GM18867 (cell line): ENCODE measurements at regions not wholly inside any gene's neighbourhood (a gene's known extent, or its start where the extent isn't known, plus 50 kb on each side); places are given as distances from the start of the nearest gene placed in this dataset.
"Not testable (repeated sequence)": the region's sequence is repeated elsewhere in the genome, so short reads cannot be mapped to it uniquely, and the experiment has no call there.

Source experiments
- ATAC-seq: cut with Tn5 transposase; IDR thresholded peaks from one replicate; pipeline ENCODE4 v1.9.1; 2021; ENCODE audit warnings: mild to moderate bottlenecking, moderate library complexity; ENCODE audit not compliant: unreplicated experiment

- ATAC-seq, result no peak
Measured at GRCh38 chr5:12208366-12209100, 304.3 kb upstream of the CTNND2 start.

- ATAC-seq, result no peak
Measured at GRCh38 chr5:12204761-12205160, 300.5 kb upstream of the CTNND2 start.

- no peak for ATAC-seq
Measured at GRCh38 chr5:12193536-12193935, 289.3 kb upstream of the CTNND2 start.

- ATAC-seq, result no peak
Measured at GRCh38 chr5:12183003-12183402, 278.8 kb upstream of the CTNND2 start.

GRCh38 chr5:12177851-12178250 lies 273.6 kb upstream of the CTNND2 start:
- no peak for ATAC-seq

- no peak for ATAC-seq
Measured at GRCh38 chr5:12177225-12177624, 273.0 kb upstream of the CTNND2 start.

GRCh38 chr5:12175914-12176585 lies 271.8 kb upstream of the CTNND2 start:
- ATAC-seq, result no peak

GRCh38 chr5:12174734-12175133 lies 270.5 kb upstream of the CTNND2 start:
- ATAC-seq, result no peak

GRCh38 chr5:12169536-12169935 lies 265.3 kb upstream of the CTNND2 start:
- ATAC-seq, result no peak

- ATAC-seq, result no peak
Measured at GRCh38 chr5:12162863-12163262, 258.6 kb upstream of the CTNND2 start.

- no peak for ATAC-seq
Measured at GRCh38 chr5:12147513-12147912, 243.3 kb upstream of the CTNND2 start.

GRCh38 chr5:12141496-12141895 lies 237.2 kb upstream of the CTNND2 start:
- ATAC-seq, result no peak

GRCh38 chr5:12133520-12133919 lies 229.3 kb upstream of the CTNND2 start:
- ATAC-seq, result no peak

GRCh38 chr5:12131020-12131419 lies 226.8 kb upstream of the CTNND2 start:
- ATAC-seq, result not testable (repeated sequence)

GRCh38 chr5:12125895-12126294 lies 221.6 kb upstream of the CTNND2 start:
- no peak for ATAC-seq

- no peak for ATAC-seq
Measured at GRCh38 chr5:12119657-12120056, 215.4 kb upstream of the CTNND2 start.

GRCh38 chr5:12114075-12114474 lies 209.8 kb upstream of the CTNND2 start:
- ATAC-seq, result no peak

- no peak for ATAC-seq
Measured at GRCh38 chr5:12113062-12113461, 208.8 kb upstream of the CTNND2 start.

- ATAC-seq, result no peak
Measured at GRCh38 chr5:12111261-12111660, 207.0 kb upstream of the CTNND2 start.

GRCh38 chr5:12110629-12111028 lies 206.4 kb upstream of the CTNND2 start:
- ATAC-seq, result no peak

- ATAC-seq, result no peak
Measured at GRCh38 chr5:12109075-12109688, 204.9 kb upstream of the CTNND2 start.

- no peak for ATAC-seq
Measured at GRCh38 chr5:12102151-12102550, 197.9 kb upstream of the CTNND2 start.
